Progenitor cell of endocrine pancreas (in vitro differentiated cells): ENCODE measurements at regions not wholly inside any gene's neighbourhood (a gene's known extent, or its start where the extent isn't known, plus 50 kb on each side); places are given as distances from the start of the nearest gene placed in this dataset.

Experiments used
- DNase-seq: peaks from one replicate; pipeline ENCODE4 v3.0.0; 2021; ENCODE audit warnings: low spot score; ENCODE audit not compliant: unreplicated experiment
- H3K27ac Mint-ChIP-seq: 2 replicates; pipeline ENCODE4 v1.8.0; 2021; ENCODE audit warnings: mild to moderate bottlenecking, moderate library complexity, mixed read lengths
- H3K27me3 Mint-ChIP-seq: 2 replicates; pipeline ENCODE4 v1.8.0; 2021; ENCODE audit warnings: mixed read lengths
- H3K36me3 Mint-ChIP-seq: 2 replicates; pipeline ENCODE4 v1.8.0; 2022; ENCODE audit warnings: mixed read lengths; ENCODE audit not compliant: insufficient read depth
- H3K4me1 Mint-ChIP-seq: 2 replicates; pipeline ENCODE4 v1.8.0; 2021; ENCODE audit warnings: low read depth, mixed read lengths
- H3K4me3 Mint-ChIP-seq: 2 replicates; pipeline ENCODE4 v1.8.0; 2021; ENCODE audit warnings: low read depth, mild to moderate bottlenecking, moderate library complexity, mixed read lengths
- H3K9me3 Mint-ChIP-seq: 2 replicates; pipeline ENCODE4 v1.8.0; 2021; ENCODE audit warnings: low read depth, mixed read lengths
- TF ChIP-seq, protein P1 (sequence below): fragments of 200-600 bp; sonication (generic); IDR thresholded peaks from one replicate; pipeline ENCODE4 v1.5.0; 2021; ENCODE audit warnings: antibody characterized with exemption, mild to moderate bottlenecking; ENCODE audit not compliant: unreplicated experiment

DNA sequence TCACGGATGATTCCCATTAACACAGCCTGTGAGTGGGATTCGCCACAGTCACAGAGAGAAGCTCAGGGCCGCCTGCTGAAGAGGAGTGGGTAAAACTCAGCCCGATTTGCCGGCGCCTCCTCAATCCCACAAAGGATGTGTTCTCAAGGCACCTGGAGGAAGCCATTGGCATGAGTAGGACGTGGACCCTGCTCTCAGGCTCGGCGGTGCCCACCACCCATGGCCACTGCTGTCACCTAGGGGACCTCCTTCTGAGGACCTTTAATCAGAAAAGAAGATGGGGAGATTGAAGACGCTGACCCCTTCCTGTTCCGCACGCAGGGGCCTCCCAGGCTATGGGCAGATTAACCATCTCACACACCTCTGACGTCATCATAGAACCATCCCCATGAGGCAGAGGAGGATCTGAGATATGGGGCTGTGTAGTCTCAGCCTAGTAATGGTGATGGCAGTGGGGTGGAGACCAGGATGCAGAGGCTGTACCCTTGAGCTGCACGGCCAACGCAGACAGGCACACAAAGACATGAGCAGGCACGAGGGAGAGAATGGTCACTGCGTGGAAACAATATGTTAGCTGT lies 571.8 kb downstream of the BRD1 start:
- DNase-seq: no peak
- no peak overlapping the region for H3K27ac Mint-ChIP-seq
- no peaks in the 10 kb centered on the region for H3K4me1 Mint-ChIP-seq
- no peaks in the 10 kb centered on the region for H3K36me3 Mint-ChIP-seq
- no peak overlapping the region for H3K4me3 Mint-ChIP-seq
- no peaks in the 10 kb centered on the region for H3K9me3 Mint-ChIP-seq
- TF ChIP-seq, protein P1, sequence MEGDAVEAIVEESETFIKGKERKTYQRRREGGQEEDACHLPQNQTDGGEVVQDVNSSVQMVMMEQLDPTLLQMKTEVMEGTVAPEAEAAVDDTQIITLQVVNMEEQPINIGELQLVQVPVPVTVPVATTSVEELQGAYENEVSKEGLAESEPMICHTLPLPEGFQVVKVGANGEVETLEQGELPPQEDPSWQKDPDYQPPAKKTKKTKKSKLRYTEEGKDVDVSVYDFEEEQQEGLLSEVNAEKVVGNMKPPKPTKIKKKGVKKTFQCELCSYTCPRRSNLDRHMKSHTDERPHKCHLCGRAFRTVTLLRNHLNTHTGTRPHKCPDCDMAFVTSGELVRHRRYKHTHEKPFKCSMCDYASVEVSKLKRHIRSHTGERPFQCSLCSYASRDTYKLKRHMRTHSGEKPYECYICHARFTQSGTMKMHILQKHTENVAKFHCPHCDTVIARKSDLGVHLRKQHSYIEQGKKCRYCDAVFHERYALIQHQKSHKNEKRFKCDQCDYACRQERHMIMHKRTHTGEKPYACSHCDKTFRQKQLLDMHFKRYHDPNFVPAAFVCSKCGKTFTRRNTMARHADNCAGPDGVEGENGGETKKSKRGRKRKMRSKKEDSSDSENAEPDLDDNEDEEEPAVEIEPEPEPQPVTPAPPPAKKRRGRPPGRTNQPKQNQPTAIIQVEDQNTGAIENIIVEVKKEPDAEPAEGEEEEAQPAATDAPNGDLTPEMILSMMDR: no peak
- H3K27me3 Mint-ChIP-seq: peaks cover 6% of the 10 kb centered on the region

DNA sequence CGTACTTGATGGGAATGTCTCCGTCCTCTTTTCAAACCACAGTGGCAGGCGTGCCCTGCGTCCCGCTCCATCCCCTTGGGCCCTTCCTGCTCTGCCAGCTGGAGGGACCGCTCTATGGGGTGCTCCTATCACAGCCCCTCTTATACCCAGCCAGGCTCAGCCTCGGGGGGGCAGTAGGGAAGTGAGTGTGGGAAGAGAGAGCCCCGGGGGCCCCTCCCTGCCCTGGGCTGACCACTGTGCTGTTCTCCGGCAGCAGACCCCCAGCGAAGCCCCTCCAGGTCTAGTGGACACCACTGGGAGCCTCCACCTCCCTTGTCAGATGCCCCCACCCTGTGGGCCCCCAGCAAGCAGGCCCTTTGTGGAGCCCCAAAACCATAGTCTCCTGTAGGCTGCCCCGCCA lies 572.5 kb downstream of the BRD1 start:
- DNase-seq: no peak
- H3K9me3 Mint-ChIP-seq: no peaks in the 10 kb centered on the region
- no peak overlapping the region for H3K4me3 Mint-ChIP-seq
- H3K4me1 Mint-ChIP-seq: no peaks in the 10 kb centered on the region
- H3K27me3 Mint-ChIP-seq: peaks cover 6% of the 10 kb centered on the region
- H3K36me3 Mint-ChIP-seq: no peaks in the 10 kb centered on the region
- TF ChIP-seq, protein P1: no peak
- no peak overlapping the region for H3K27ac Mint-ChIP-seq

DNA sequence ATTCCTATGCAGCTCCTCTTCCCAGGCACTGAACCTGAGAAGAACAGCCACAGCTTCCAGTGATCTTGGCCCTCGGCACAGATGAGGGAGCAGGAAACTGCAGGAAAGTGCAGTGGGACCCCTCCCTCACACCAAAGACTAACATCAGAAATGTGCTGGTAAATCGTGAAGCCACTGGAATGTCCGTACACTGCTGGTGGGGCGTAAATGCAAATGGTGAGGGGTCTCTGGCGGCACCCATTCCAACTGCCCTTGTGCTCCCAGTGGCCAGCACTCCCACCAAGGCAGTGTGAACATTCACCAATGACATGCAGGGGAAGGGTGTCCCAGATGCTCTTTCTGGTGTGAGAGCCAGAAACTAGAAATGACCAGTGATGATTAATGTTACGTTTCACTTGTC lies 574.0 kb downstream of the BRD1 start:
- Mint-ChIP-seq H3K36me3 (no peaks in the 10 kb centered on the region), H3K4me3 (no peak overlapping the region), H3K27ac (no peak overlapping the region), H3K9me3 (no peaks in the 10 kb centered on the region), H3K27me3 (peaks cover 6% of the 10 kb centered on the region), H3K4me1 (no peaks in the 10 kb centered on the region)
- no peak for DNase-seq
- TF ChIP-seq, protein P1: no peak

DNA sequence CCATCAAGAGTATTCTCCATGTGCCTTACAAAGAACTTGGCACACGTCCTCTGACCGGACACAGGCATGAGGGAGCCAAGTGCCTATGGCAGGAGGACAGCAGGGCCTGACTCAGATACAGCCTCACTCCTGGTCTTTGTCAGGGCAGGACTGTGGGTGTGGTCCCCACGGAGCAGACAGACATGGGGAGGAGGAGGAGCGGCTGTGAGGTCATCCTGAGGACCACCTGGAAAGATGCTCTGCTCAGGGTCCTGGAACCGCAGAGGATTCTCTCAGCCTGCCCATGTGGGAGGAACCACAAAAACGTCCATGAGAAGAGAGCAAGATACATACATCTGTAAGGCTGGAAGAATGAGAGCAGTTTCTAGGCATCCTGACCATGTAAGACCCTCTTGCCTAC lies 576.3 kb downstream of the BRD1 start:
- H3K27me3 Mint-ChIP-seq: peaks cover 11% of the 10 kb centered on the region
- H3K4me3 Mint-ChIP-seq: no peak overlapping the region
- no peak for DNase-seq
- TF ChIP-seq, protein P1: no peak
- no peak overlapping the region for H3K27ac Mint-ChIP-seq
- H3K4me1 Mint-ChIP-seq: no peaks in the 10 kb centered on the region
- no peaks in the 10 kb centered on the region for H3K9me3 Mint-ChIP-seq
- no peaks in the 10 kb centered on the region for H3K36me3 Mint-ChIP-seq

DNA sequence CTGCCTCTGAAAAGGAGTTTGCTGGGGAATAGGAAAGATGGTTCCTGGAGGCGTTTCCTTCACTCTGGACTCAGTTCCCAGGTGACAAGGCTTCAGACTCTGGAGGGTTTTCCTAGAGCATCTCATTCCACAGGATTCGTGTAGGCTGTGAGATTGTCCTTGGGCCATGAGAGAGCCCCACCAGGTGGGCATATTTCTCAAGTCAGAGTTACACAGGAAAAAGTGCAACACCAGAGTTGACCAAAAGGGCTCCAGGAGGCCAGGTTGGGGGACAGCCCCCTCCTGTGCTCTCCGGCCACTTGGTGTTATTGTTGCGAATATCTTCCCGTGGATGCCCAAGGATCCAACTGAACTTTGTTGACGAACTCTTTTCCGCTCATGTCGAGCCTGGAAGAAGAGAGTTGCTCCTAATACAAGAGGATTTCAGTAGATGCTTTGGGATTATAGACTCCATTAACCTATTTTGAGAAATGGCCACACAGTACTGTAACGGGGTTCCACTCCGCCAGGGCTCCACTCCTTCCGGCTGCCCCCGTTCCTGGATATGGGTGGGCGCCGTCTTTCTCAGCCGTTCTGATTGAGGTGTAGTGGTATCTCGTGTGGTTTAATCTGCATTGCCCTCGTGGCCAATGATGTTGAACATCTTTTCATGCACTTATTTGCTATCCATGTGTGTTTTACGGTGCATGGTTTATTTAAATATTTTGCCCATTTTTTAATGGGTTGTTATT lies 580.3 kb downstream of the BRD1 start:
- no peak for DNase-seq
- Mint-ChIP-seq H3K27me3 (peaks cover 9% of the 10 kb centered on the region), H3K9me3 (no peaks in the 10 kb centered on the region)

More for the DNA sequence above, 580.3 kb downstream of the BRD1 start:
- Mint-ChIP-seq H3K27ac (no peak overlapping the region), H3K4me3 (no peak overlapping the region), H3K4me1 (no peaks in the 10 kb centered on the region), H3K36me3 (no peaks in the 10 kb centered on the region)
- TF ChIP-seq, protein P1: no peak
